Fibroblast of lung (primary cell): ENCODE measurements at regions not wholly inside any gene's neighbourhood (a gene's known extent, or its start where the extent isn't known, plus 50 kb on each side); places are given as distances from the start of the nearest gene placed in this dataset.

Experiments
- DNase-seq, 2 donors: peaks; one replicate each; pipeline versions ENCODE4 v3.0.0 to v3.0.0-alpha.2; 2010; ENCODE audit warnings: low read depth in 2 of 2
- H2AFZ ChIP-seq: 2 replicates; pipeline ENCODE4 v1.5.1; 2012; ENCODE audit warnings: low read length, control low read depth, inconsistent platforms
- H3K27ac ChIP-seq: 2 replicates; pipeline ENCODE4 v1.5.1; 2011; ENCODE audit warnings: low read length, control low read depth; ENCODE audit not compliant: insufficient read depth
- H3K27me3 ChIP-seq: 2 replicates; pipeline ENCODE4 v1.5.1; 2011; ENCODE audit warnings: mild to moderate bottlenecking, low read length; ENCODE audit not compliant: control insufficient read depth, insufficient read depth
- H3K36me3 ChIP-seq: 2 replicates; pipeline ENCODE4 v1.5.1; 2011; ENCODE audit warnings: low read length; ENCODE audit not compliant: control insufficient read depth, insufficient read depth
- H3K4me1 ChIP-seq: 2 replicates; pipeline ENCODE4 v1.5.1; 2011; ENCODE audit warnings: low read length; ENCODE audit not compliant: control insufficient read depth, insufficient read depth; ENCODE audit errors: extremely low read depth
- H3K4me2 ChIP-seq: 2 replicates; pipeline ENCODE4 v1.5.1; 2011; ENCODE audit warnings: low read length, control low read depth; ENCODE audit not compliant: insufficient read depth; ENCODE audit errors: extremely low read depth
- H3K4me3 ChIP-seq, 4 experiments: fragments of 200-600 bp in 1 of 4; sonication (generic) in 1 of 4; replicated peaks in 1 of 4; 2 replicates each; pipeline ENCODE4 v1.5.1; 2011 to 2016; ENCODE audit warnings: low read length in 4 of 4, low read depth in 3 of 4, mild to moderate bottlenecking in 3 of 4, control low read depth in 2 of 4, inconsistent platforms in 1 of 4, mixed read lengths in 1 of 4; ENCODE audit not compliant: insufficient read depth in 1 of 4; ENCODE audit errors: control extremely low read depth in 1 of 4
- H3K79me2 ChIP-seq: 2 replicates; pipeline ENCODE4 v1.5.1; 2012; ENCODE audit warnings: mild to moderate bottlenecking, low read length, inconsistent platforms; ENCODE audit not compliant: control insufficient read depth, insufficient read depth
- H3K9ac ChIP-seq: 2 replicates; pipeline ENCODE4 v1.5.1; 2011; ENCODE audit warnings: mild to moderate bottlenecking, low read length, control low read depth; ENCODE audit not compliant: insufficient read depth
- H3K9me3 ChIP-seq: 2 replicates; pipeline ENCODE4 v1.5.1; 2012; ENCODE audit warnings: low read depth, low read length; ENCODE audit not compliant: control insufficient read depth, insufficient read depth
- H4K20me1 ChIP-seq: 2 replicates; pipeline ENCODE4 v1.5.1; 2011; ENCODE audit warnings: low read length; ENCODE audit not compliant: control insufficient read depth, insufficient read depth; ENCODE audit errors: extremely low read depth
- EZH2 ChIP-seq: IDR thresholded peaks from 2 replicates; pipeline ENCODE4 v1.5.1; 2012; ENCODE audit warnings: low read length, control low read depth, mild to moderate bottlenecking; ENCODE audit errors: missing control alignments
- TF ChIP-seq, protein P1 (sequence below), 2 donors: IDR thresholded peaks in 1 of 2; conservative IDR thresholded peaks in 1 of 2; 1 replicate in 1 of 2; 2 replicates in 1 of 2; pipeline ENCODE4 v1.5.1; 2011 to 2012; ENCODE audit warnings: low read length in 2 of 2, control low read depth in 1 of 2, inconsistent platforms in 1 of 2, low read depth in 1 of 2, mild to moderate bottlenecking in 1 of 2

DNA sequence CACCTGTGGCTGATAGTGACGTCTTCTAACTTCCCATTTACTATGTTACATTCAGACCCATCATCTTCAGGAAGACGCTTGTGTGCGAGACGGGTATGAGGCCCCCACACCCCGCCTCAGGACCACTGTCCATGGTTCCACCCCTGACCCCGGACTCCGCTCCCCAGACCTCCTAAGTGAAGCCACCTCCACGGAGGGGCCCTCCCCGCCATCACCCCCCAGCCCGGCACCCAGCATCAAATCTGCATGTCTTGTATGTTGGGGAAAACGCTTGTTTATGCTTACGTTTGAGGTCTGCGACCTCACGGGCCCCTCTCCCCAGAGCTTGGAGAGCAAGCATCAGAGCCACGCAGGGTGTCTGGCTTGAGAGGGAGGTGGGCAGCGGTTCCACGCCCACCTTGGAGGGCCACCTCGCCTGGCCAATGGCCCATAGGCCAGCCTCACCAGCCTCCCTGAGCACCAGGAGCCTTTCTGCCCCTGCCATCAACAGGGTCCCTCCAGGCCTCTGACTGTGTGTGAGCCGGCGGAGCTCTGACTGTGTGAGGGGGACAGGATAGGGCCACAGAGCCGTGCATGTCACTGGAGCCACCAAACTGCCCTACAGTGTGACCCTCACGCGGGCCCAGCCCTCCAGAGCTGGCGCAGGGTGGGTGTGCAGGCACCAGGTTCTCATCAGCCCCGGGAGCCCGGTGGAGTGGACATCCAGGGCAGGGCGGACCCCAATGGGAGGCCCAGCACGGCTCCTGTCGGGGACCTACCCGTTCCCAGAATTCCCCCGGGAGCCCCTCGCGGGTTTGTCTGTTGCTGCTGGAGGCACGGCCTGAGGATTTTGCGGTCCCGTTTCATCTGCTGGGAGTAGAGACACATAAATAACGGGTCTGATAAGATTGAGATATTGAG is 88.4 kb upstream of the NKX1-1 start:
- no peaks in the 10 kb centered on the region for H3K36me3 ChIP-seq
- H3K9ac ChIP-seq = no peak overlapping the region
- no peaks in the 10 kb centered on the region for H3K4me1 ChIP-seq
- H3K27ac ChIP-seq = no peak overlapping the region
- no peak overlapping the region for H3K4me2 ChIP-seq
- H3K9me3 ChIP-seq = no peaks in the 10 kb centered on the region
- H3K4me3 ChIP-seq = no peak overlapping the region
- TF ChIP-seq, protein P1, sequence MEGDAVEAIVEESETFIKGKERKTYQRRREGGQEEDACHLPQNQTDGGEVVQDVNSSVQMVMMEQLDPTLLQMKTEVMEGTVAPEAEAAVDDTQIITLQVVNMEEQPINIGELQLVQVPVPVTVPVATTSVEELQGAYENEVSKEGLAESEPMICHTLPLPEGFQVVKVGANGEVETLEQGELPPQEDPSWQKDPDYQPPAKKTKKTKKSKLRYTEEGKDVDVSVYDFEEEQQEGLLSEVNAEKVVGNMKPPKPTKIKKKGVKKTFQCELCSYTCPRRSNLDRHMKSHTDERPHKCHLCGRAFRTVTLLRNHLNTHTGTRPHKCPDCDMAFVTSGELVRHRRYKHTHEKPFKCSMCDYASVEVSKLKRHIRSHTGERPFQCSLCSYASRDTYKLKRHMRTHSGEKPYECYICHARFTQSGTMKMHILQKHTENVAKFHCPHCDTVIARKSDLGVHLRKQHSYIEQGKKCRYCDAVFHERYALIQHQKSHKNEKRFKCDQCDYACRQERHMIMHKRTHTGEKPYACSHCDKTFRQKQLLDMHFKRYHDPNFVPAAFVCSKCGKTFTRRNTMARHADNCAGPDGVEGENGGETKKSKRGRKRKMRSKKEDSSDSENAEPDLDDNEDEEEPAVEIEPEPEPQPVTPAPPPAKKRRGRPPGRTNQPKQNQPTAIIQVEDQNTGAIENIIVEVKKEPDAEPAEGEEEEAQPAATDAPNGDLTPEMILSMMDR (conservative IDR thresholded peaks at IDR 0.05 in 1 of 2, IDR thresholded peaks at IDR 0.05 in 1 of 2; ENCODE audit: low read depth in 1 of 2, low read length in 2 of 2) = no peak
- no peak for TF ChIP-seq EZH2
- H3K27me3 ChIP-seq = no peaks in the 10 kb centered on the region
- no peaks in the 10 kb centered on the region for H4K20me1 ChIP-seq
- H3K79me2 ChIP-seq = no peaks in the 10 kb centered on the region
- H2AFZ ChIP-seq = no peak overlapping the region
- DNase-seq = no peak

DNA sequence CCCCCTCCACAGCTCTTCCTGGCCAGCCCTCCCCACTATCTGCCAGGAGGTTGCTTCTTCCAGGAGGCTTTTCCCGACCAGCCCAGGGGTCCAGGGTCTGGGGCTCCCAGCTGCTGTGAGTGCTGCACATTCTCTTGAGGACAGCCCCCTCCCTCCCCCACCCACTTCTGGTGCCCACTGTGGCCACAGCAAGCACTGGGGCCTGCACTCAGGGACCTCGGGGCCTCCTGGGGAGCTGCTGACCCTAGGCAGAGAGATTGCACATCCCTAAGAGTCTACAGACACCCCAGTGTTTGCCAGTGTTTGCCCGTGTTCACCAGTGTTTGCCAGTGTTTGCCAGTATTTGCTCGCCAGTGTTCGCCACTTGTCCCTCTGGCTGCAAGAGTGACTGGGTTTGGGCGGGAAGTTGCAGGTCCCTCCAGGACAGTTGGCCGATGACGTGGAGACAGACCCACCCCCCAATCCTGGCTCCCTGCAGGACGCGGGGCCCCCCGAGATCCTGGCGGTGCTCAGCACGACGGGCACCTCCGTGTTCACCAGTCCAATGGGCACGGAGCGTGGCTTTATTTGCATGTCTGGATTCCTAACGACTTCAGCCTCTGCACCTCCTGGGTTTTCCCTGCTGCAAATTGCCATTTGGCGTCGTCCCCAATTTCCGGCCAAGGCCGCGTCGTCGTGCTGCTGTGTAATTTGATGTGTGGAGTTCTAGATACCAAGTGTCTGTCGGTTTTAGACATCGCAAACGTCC is 87.5 kb upstream of the NKX1-1 start:
- Histone ChIP-seq H3K9me3 (no peaks in the 10 kb centered on the region), H2AFZ (no peak overlapping the region), H3K27ac (no peak overlapping the region), H3K4me3 (no peak overlapping the region), H3K79me2 (no peaks in the 10 kb centered on the region), H3K4me2 (no peak overlapping the region), H3K36me3 (no peaks in the 10 kb centered on the region), H3K4me1 (no peaks in the 10 kb centered on the region), H4K20me1 (no peaks in the 10 kb centered on the region), H3K27me3 (no peaks in the 10 kb centered on the region), H3K9ac (no peak overlapping the region)
- no peak for TF ChIP-seq EZH2
- TF ChIP-seq, protein P1 (conservative IDR thresholded peaks at IDR 0.05 in 1 of 2, IDR thresholded peaks at IDR 0.05 in 1 of 2; ENCODE audit: low read depth in 1 of 2, low read length in 2 of 2) = no peak
- DNase-seq = no peak

DNA sequence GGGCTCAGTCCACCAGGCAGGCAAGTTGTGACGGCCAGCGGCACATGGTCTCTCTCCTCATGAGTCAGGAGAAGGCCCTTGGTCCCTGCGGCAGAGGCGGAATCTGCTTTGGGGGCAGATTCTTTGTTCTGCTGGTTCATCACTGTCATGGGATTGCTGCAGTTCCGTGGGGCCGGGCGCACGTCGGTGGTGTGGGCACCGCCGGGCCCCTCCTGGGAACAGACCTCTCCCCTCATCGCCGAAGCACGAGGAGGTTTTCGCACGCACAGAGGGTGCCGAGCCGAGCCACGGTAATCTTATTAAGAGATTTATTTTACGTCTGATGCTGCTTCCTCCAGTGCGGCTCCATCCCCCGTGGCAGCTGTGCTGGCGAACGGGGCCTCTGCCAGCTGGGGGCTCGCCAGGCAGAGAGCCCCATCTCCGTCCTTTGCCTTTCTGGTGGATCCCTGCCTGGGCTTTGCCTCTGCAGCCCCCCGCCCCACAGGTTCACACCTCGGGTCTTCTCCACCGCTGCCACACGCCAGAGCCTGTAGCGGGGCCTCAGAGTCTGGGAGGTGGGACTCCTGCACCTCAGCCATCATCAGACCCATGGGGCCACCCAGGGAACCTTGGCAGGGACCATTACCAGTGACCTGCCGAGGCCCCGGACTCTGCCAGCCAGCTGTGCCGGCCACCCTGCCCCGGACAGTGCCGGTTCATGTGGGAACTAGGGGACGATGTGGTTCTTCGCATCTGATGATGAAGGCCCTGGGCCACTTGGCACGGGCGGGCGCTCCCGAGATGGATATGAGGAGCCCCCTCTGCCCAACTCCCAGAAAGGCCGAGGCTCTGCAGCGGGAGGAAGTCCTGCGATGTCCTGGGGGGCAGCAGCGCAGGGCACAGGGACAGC is 86.7 kb upstream of the NKX1-1 start:
- DNase-seq = no peak
- no peak overlapping the region for H2AFZ ChIP-seq
- no peaks in the 10 kb centered on the region for H3K9me3 ChIP-seq
- no peaks in the 10 kb centered on the region for H3K27me3 ChIP-seq
- H4K20me1 ChIP-seq = no peaks in the 10 kb centered on the region
- no peak for TF ChIP-seq EZH2
- TF ChIP-seq, protein P1 (conservative IDR thresholded peaks at IDR 0.05 in 1 of 2, IDR thresholded peaks at IDR 0.05 in 1 of 2; ENCODE audit: low read depth in 1 of 2, low read length in 2 of 2) = no peak
- no peaks in the 10 kb centered on the region for H3K36me3 ChIP-seq
- H3K4me3 ChIP-seq = no peak overlapping the region
- H3K27ac ChIP-seq = no peak overlapping the region
- H3K9ac ChIP-seq = no peak overlapping the region
- no peak overlapping the region for H3K4me2 ChIP-seq
- H3K4me1 ChIP-seq = no peaks in the 10 kb centered on the region
- H3K79me2 ChIP-seq = no peaks in the 10 kb centered on the region
